WTC11 (cell line): ENCODE measurements at regions not wholly inside any gene's neighbourhood (a gene's known extent, or its start where the extent isn't known, plus 50 kb on each side); places are given as distances from the start of the nearest gene placed in this dataset.

Experiments used
- GABPB1 ChIP-seq: sonication (generic); formaldehyde crosslinking; IDR thresholded peaks from 2 replicates; pipeline ENCODE4 v1.8.1; 2023; ENCODE audit warnings: mild to moderate bottlenecking, missing genetic modification reagents
- NR2C2 ChIP-seq: sonication (generic); formaldehyde crosslinking; IDR thresholded peaks from 2 replicates; pipeline ENCODE4 v1.8.0; 2022; ENCODE audit warnings: mild to moderate bottlenecking, missing genetic modification reagents
- TF ChIP-seq, protein P1 (sequence below): fragments of 200-600 bp; IDR thresholded peaks from 2 replicates; pipeline ENCODE4 v1.8.0; 2022; ENCODE audit warnings: antibody characterized with exemption
- TF ChIP-seq, protein P2 (sequence below): sonication (generic); formaldehyde crosslinking; IDR thresholded peaks from 2 replicates; pipeline ENCODE4 v1.8.1; 2023; ENCODE audit warnings: mild to moderate bottlenecking, missing genetic modification reagents, moderate library complexity

DNA sequence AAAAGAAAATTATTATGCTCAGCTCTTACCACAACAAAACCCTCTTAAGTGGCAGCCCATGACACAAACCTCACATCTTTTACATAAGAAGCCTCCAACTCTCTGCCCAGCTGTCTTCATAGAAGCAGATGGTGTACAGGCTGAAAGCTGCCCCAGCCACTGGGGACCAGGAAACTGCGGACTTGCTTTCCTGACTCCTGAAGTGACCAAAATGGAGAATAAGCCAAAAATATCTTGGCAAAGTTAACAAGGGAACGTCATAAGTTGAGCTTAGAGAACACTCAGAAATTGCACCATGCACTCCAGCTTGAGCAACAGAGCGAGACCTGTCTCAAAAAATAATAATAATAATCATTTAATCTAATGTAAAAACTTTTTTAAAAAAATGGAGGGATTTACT is 160.3 kb upstream of the CDYL start:
- TF ChIP-seq, protein P1, sequence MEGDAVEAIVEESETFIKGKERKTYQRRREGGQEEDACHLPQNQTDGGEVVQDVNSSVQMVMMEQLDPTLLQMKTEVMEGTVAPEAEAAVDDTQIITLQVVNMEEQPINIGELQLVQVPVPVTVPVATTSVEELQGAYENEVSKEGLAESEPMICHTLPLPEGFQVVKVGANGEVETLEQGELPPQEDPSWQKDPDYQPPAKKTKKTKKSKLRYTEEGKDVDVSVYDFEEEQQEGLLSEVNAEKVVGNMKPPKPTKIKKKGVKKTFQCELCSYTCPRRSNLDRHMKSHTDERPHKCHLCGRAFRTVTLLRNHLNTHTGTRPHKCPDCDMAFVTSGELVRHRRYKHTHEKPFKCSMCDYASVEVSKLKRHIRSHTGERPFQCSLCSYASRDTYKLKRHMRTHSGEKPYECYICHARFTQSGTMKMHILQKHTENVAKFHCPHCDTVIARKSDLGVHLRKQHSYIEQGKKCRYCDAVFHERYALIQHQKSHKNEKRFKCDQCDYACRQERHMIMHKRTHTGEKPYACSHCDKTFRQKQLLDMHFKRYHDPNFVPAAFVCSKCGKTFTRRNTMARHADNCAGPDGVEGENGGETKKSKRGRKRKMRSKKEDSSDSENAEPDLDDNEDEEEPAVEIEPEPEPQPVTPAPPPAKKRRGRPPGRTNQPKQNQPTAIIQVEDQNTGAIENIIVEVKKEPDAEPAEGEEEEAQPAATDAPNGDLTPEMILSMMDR: no peak
- TF ChIP-seq, protein P2, sequence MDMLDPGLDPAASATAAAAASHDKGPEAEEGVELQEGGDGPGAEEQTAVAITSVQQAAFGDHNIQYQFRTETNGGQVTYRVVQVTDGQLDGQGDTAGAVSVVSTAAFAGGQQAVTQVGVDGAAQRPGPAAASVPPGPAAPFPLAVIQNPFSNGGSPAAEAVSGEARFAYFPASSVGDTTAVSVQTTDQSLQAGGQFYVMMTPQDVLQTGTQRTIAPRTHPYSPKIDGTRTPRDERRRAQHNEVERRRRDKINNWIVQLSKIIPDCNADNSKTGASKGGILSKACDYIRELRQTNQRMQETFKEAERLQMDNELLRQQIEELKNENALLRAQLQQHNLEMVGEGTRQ (CRISPR knock-in tag): no peak
- TF ChIP-seq NR2C2 (CRISPR knock-in tag): no peak
- no peak for TF ChIP-seq GABPB1 (CRISPR knock-in tag)
